SK-N-SH (cell line): ENCODE measurements at regions not wholly inside any gene's neighbourhood (a gene's known extent, or its start where the extent isn't known, plus 50 kb on each side); places are given as distances from the start of the nearest gene placed in this dataset.

Source experiments
- CTCF ChIP-seq: fragments of 200-600 bp; sonication (generic); IDR thresholded peaks from 2 replicates; pipeline ENCODE4 v1.6.1; 2017; ENCODE audit warnings: antibody characterized with exemption, mild to moderate bottlenecking, moderate library complexity
- SMC3 ChIP-seq: IDR thresholded peaks from 2 replicates; pipeline ENCODE4 v1.6.1; 2012; ENCODE audit warnings: low read depth, low read length, improper control_type of control experiment
- USF2 ChIP-seq: fragments of 150-350 bp; IDR thresholded peaks from 2 replicates; pipeline ENCODE4 v1.6.1; 2017; ENCODE audit warnings: antibody characterized with exemption, low read length, low read depth, borderline replicate concordance

GRCh38 chr18:32613821-32614220 is 143.1 kb upstream of the GAREM1 start:
- TF ChIP-seq CTCF = no peak
- TF ChIP-seq SMC3 = no peak
- no peak for TF ChIP-seq USF2
